Mammary epithelial cell (primary cell): ENCODE measurements at regions not wholly inside any gene's neighbourhood (a gene's known extent, or its start where the extent isn't known, plus 50 kb on each side); places are given as distances from the start of the nearest gene placed in this dataset.

Experiments used
- CTCF ChIP-seq, 2 donors: IDR thresholded peaks in 1 of 2; conservative IDR thresholded peaks in 1 of 2; 2 replicates each; pipeline ENCODE4 v1.5.1; 2011 to 2012; ENCODE audit warnings: inconsistent platforms in 2 of 2, low read length in 2 of 2, mild to moderate bottlenecking in 2 of 2, control low read depth in 1 of 2, low read depth in 1 of 2; ENCODE audit not compliant: insufficient read depth in 1 of 2; ENCODE audit errors: extremely low read depth in 1 of 2
- EZH2 ChIP-seq: IDR thresholded peaks from 2 replicates; pipeline ENCODE4 v1.6.1; 2012; ENCODE audit warnings: low read length, inconsistent platforms, borderline replicate concordance

DNA sequence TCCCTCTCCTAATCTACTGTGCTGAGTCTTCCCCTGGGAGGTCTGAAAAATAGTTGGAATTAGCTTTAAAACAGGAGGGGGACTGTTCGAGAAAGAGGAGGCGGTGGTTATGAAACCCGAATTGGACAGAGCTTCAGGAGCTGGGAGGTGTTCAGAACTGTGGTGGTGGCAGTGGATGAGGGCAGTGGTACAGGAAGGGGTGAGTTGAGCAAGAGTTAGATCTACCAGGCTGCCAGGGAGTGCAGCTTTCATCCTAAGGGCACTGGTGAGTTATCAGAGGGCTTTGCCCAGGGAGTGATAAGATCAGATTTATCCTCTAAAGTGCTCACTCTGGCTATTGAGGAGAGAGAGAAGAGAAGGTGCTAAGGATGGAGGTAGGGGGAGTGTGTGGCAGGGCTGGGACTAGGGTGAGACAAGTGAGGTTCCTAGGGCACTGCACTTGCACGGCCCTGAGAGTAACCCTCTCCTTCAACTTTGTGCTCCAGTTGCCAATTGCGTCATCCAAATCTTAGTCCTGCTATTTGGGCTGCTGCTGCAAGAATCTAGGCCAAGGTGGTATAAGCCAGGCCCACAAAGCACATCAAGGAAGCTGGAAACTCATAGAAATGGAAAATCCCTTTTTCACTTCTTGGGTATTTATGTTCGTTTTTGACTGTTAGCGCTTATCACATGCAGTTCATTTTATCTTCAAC lies 540.3 kb downstream of the XYLT1 start:
- TF ChIP-seq CTCF (conservative IDR thresholded peaks at IDR 0.05 in 1 of 2, IDR thresholded peaks at IDR 0.05 in 1 of 2; ENCODE audit: extremely low read depth in 1 of 2, insufficient read depth in 1 of 2, low read depth in 1 of 2, low read length in 2 of 2) (no peak), EZH2 (no peak)
